NOMO-1 treated with DMSO at 0.1 percent for 48 hours (cell line): ENCODE measurements at regions not wholly inside any gene's neighbourhood (a gene's known extent, or its start where the extent isn't known, plus 50 kb on each side); places are given as distances from the start of the nearest gene placed in this dataset.
"Not testable (repeated sequence)": the region's sequence is repeated elsewhere in the genome, so short reads cannot be mapped to it uniquely, and the experiment has no call there.

ENCODE experiments used
- DNase-seq: peaks from one replicate; lab custom pipeline; 2025; ENCODE audit not compliant: unreplicated experiment; lab: John Stamatoyannopoulos, UW

DNA sequence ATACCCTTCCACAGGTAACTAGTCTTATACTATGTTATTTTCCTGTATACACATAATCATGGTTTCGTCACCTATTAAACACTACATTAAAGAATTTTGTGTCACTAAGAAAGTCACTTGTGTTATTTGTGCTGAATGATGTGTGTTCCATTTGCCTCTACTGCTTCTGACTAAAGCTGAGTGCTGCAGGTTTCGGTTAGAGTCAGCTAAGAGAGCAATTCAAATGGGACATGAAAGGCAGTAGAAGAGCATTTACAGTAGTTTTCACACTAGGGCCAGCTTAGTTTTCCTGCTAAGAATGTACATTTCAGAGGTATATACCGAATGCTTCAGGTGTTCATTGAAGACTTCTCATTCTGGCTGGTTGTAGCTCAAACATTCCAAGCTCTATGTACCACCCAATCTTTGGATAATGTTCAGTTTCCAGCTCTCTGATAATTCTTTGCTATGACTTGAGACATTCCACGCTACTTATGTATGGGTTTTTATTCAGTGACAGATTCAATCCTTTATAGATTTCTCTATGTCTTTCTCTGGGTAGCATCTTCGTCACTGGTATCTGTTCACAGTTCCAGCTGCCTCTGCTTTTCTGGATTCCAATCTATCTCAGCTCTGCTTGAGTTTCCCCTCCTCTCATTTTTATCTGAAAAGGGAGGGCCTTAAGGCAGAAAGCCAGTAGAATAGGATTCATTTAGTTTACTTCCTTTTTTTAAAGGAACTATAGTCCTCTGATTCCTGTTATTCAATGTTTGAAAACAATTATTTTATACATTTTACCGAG lies 164.4 kb downstream of the CXXC4 start:
- no peak for DNase-seq

DNA sequence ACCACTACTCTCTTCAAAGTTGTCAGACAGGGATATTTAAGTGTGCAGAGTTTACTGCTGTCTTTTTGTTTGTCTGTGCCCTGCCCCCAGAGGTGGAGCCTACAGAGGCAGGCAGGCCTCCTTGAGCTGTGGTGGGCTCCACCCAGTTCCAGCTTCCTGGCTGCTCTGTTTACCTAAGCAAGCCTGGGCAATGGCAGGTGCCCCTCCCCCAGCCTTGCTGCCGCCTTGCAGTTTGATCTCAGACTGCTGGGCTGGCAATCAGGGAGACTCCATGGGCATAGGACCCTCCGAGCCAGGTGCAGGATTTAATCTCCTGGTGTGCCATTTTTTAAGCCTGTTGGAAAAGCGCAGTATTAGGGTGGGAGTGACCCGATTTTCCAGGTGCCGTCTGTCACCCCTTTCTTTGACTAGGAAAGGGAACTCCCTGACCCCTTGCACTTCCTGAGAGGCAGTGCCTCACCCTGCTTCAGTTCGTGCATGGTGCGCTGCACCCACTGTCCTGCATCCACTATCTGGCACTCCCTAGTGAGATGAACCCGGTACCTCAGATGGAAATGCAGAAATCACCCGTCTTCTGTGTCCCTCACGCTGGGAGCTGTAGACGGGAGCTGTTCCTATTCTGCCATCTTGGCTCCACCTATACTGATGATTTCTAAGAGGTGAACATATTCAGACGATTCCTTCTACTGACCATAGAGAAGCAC lies 167.6 kb downstream of the CXXC4 start:
- not testable (repeated sequence) for DNase-seq

DNA sequence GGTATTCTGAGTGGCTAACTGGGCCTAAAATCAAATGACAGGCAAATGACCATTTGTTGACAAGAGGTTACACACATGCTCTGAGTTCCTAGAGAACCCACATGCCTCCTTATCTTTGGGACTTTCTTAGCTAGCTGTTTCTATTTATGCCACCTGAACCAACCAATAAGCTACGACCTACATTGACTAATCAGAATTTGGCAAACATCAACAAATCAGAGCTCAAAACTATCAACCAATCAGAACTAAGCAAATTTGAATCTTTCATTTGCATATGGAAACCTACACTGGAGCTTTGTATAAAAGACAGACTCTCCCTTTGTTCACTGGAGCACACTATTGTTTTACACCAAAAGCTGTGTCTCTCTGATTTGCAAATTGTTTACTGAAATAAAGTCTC lies 192.0 kb downstream of the CXXC4 start:
- no peak for DNase-seq

DNA sequence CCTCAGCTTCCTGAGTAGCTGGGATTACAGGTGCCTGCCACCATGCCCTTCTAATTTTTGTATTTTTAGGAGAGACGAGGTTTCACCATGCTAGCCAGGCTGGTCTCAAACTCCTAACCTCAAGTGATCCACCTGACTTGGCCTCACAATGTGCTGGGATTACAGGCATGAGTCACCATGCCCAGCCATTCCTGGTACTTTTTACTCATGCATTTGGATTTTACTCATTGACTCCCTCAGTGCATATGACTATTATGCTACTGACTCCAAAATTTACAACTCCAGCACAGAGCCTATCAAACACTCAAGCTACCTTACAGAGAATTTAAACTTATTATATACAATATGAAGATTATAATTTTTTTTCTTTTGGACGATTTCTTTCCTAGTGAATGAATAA lies 199.9 kb downstream of the CXXC4 start:
- DNase-seq: no peak

DNA sequence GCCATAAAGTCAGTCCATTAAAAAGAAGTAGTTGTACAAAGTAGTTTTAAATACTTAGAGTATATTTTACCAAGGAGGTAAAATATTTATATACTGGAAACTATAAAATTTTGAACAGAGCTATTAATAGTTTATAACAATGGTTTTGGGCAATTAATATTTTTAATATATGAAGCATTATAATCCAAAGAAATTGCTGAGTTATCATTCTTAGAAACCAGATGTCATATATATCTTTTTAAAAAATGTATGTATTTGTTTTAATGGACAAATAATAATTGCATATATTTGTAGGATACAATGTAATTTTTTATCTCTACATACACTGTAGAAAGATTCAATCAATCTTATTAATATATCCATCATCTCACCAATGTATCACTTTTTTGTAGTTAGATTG lies 207.8 kb downstream of the CXXC4 start:
- no peak for DNase-seq

- no peak for DNase-seq
Observed at GRCh38 chr4:104283303-104283702, 211.4 kb downstream of the CXXC4 start.

DNA sequence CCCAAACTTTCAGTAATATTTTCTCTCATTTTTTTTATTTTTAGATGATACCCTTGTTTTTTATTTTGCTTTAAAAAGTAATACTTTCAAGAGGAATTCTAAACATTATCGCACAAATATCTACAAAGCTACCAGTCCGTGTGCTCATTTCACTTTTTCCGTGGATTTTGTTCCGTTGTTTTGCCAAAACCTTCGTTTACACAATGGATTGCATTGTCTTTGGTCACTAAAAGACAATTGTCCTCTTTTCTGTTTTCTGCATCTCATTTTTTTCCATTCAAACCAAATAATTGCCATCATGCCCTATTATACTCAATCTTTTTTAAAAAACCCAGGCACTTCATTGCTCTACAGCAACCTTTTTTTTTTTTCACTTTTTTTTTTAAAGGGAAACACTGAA lies 214.9 kb downstream of the CXXC4 start:
- no peak for DNase-seq

- DNase-seq: no peak
Observed at GRCh38 chr4:104272966-104273365, 221.7 kb downstream of the CXXC4 start.

DNA sequence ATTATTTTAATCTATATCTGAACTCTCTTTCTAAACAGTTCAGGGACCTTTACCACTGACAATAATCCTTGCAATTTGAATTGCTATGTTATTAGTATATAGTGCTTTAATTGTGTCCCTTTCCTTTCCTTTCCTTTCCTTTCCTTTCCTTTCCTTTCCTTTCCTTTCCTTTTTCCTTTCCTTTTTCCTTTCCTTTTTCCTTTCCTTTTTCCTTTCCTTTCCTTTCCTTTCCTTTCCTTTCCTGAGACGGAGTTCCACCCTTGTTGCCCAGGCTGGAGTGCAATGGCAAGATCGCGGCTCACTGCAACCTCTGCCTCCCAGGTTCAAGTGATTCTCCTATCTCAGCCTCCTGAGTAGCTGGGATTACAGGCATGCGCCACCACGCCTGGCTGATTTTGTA lies 225.1 kb downstream of the CXXC4 start:
- DNase-seq: not testable (repeated sequence)

GRCh38 chr4:104263100-104263499 lies 231.6 kb downstream of the CXXC4 start:
- DNase-seq: no peak

DNA sequence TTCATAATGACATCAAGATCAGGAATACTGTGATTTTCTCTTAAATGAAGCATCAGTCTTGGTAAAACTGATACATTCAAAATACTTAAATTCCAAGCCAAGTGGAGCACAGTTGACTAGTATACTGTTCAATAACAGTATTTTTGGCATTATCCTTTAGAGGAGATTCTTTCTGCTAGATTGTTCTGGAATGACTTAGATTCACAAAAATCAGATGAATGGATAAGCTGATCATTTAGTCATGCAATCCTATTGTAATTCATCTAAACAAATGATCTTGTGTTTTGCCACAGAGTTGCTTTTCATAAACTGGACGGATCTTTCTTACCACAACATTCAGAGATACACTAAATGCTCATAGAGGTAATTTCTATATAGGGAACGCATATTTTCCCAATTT lies 232.0 kb downstream of the CXXC4 start:
- no peak for DNase-seq

- no peak for DNase-seq
Observed at GRCh38 chr4:104248726-104249125, 246.0 kb downstream of the CXXC4 start.

DNA sequence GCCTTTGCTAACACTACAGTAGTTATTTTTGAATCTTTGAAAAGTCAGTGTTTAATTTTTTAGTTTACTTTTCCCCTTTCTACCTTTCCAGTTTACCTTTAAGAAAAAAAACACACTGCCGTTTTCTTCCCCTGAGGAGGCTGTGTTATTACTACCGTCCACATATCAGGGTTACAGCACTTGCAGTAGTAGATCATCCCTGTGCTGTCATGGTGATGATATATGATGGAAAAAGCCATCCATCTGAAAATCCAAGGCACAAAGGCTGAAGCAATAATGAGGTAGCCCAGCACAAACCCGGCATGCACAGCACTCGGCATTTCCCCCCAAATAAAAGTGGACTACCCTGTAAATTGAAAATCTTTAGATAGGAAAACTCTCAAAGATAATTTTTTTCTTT lies 258.7 kb downstream of the CXXC4 start:
- DNase-seq: no peak

GRCh38 chr4:104217526-104217925 lies 277.2 kb downstream of the CXXC4 start:
- no peak for DNase-seq

DNA sequence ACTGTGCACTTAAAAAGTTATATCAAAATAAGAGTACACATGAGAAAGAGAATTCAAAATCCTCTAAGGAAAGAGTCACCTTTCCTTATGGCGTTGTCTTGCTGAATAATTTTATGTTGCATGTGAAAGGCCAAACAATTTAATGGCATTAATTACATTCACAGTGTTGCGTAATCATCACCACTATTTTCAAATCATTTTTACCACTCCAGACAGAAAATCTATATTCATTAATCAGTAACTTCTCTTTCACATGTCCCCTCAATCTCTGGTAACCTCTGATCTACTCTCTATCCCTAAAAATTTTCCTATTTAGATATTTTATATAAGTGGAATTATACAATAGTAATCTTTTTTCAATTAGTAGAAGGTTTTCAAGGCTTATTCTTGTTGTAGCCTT lies 283.0 kb downstream of the CXXC4 start:
- no peak for DNase-seq

GRCh38 chr4:104210420-104210819 lies 284.3 kb downstream of the CXXC4 start:
- DNase-seq: no peak

- DNase-seq: no peak
Observed at GRCh38 chr4:104206784-104207183, 287.9 kb downstream of the CXXC4 start.

DNA sequence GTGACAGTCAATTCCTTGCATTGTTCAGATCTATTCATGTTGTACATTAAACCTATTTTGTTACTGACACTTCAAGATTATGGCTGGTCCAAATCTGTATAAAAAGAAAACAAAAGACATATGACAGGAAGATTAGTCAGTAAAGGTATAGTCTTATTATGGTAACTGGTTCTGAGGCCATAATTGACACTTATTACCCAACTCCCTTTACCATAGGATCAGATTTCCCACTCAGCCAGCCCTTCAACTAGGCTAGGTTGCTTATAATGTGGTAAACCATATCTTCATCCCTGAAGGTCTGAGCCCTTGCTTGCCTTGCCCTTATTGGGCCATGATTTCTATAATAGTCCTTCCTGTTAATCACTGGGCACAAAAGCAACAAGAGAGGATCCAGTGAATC lies 289.6 kb downstream of the CXXC4 start:
- DNase-seq: no peak

- no peak for DNase-seq
Observed at GRCh38 chr4:104188301-104188700, 306.4 kb downstream of the CXXC4 start.

DNA sequence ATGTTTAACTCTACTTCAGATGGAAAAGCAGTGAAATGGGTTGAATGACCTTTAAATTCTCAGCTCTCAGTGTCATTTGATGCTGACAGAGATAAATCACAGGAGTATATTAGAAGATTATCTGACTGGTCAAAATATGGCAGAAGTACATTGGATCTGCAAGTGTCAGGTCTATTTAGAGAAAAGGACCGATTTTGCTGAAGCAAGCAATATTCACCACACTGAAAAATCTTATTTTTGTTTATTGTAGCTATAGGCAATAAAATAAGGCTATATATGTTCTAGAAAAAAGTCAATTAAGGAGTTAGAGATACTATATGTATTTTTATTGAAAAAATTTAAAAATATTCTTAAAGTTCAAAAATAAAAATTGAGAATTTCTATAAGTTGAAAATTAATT lies 325.3 kb downstream of the CXXC4 start:
- DNase-seq: no peak

DNA sequence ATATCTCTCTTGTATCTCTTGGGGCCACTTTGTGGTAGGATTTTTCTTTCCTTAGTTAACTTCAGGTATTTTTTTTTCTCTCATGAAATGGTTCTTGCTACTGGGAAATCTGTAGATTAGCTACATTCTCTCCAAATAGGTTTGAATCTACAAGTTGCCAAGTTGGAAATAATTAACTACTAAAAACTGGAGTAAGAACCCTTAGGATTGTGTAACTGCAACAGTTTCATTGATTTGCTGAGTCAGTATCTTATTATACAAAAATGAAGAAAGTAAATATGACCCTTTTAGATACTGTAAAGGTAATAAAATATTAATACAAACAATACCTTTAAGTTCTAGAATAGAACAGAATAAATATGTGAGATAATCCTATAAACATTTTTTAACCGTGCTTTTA lies 327.9 kb downstream of the CXXC4 start:
- DNase-seq: no peak

GRCh38 chr4:104163820-104164219 lies 330.9 kb downstream of the CXXC4 start:
- DNase-seq: no peak

DNA sequence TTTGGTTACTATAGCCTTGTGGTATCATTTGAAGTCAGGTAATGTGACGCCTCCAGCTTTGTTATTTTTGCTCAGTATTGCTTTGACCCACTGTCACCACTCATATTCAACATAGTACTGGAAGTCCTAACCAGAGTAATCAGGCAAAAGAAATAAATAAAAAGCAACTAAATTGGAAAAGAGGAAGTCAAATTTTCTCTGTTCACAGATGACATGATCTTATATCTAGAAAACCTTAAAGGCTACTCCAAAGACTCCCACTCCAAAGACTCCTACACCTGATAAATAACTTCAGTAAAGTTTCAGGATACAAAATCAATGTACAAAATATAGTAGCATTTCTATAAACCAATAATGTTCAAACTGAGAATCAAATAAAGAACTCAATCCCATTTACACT lies 348.6 kb downstream of the CXXC4 start:
- no peak for DNase-seq
